Stimulated activated CD8-positive, alpha-beta memory T cell treated with anti-CD3 and anti-CD28 coated beads, Interleukin-12 subunit alpha, Interleukin-12 subunit beta, amount 100 ng/mL, for 1 hour (primary cell): ENCODE measurements at regions not wholly inside any gene's neighbourhood (a gene's known extent, or its start where the extent isn't known, plus 50 kb on each side); places are given as distances from the start of the nearest gene placed in this dataset.

Experiments
- DNase-seq: peaks from one replicate; pipeline ENCODE4 v3.0.0-alpha.2; 2020; ENCODE audit warnings: low read depth

- no peak for DNase-seq
Measured at GRCh38 chr1:10897981-10898728, 101.7 kb upstream of the CASZ1 start.

DNA sequence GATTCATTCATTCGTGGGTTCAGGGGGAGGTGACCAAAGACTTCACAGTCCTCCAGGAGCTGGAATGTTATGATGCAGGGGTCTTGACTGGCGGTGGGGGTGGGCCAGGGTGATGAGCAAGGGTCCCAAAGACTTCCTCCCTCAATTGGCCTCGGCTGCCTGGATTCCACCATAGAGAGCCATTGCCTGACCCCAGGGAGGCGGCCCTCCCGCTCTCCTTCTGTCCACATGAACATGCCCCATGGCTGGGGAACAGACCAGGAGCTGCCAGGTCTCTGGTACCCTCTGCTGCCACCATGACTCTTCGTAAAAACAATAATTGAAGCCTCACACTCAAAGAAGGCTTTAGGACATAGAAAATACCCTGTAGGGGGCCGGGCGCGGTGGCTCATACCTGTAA lies 102.5 kb upstream of the CASZ1 start:
- DNase-seq = no peak

DNA sequence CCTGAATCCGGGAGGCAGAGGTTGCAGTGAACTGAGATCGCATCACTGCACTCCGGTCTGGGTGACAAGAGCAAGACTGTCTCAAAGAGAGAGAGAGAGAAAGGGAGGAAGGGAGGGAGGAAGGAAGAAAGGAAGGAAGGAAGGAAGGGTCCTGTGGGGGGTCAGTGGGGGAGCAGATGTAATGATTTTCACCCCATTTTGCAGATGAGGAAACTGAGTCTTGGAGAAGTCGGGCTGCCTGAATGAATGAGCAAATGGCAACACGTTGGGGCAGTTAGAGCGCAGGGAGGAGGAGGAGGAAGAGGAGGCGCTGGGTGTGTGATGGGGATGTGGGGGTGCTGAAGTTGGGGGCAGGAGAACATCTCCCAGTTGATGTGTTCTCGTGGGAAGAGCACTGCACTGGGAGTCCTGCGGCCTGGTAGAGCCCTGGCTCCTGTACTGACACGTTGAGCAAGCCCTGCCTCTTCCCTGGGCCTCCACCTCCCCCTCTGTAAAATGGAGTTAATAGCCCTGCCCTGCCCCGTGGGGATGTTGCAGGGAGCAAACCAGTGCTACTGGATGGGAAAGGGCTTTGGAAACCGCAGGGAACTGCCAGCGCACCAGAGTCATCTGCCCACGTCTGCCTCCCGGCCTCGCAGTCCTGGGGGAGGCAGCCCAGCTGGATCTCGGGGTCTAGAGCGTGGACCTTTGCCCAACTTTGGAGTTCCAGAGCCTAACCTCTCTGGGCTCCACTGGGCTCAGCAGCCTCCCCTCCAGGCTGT lies 103.2 kb upstream of the CASZ1 start:
- no peak for DNase-seq

DNA sequence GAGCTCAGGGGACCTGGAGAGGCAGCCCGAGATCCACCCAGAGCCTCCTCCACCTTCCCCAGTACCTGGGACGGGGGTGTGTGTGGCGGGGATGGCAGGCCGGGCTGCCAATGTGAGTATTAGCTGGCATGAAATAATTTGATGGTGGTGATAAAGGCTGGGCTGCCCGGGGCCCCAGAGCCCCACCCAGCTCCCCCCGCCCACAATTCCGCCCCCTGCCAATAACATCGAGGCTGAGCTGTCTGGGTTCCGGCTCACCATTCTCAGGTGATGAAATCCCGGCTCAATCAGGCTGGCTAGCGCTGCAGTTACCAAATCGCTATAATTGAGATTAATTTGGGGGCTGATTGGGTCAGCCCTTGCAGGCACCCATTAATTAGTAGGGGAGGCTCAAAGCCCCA lies 103.8 kb upstream of the CASZ1 start:
- DNase-seq = no peak

- no peak for DNase-seq
Measured at GRCh38 chr1:10900691-10901090, 104.2 kb upstream of the CASZ1 start.

- DNase-seq = no peak
Measured at GRCh38 chr1:10901091-10901890, 104.8 kb upstream of the CASZ1 start.

- no peak for DNase-seq
Measured at GRCh38 chr1:10901891-10902805, 105.7 kb upstream of the CASZ1 start.

GRCh38 chr1:10903421-10903820 lies 107.0 kb upstream of the CASZ1 start:
- no peak for DNase-seq

DNA sequence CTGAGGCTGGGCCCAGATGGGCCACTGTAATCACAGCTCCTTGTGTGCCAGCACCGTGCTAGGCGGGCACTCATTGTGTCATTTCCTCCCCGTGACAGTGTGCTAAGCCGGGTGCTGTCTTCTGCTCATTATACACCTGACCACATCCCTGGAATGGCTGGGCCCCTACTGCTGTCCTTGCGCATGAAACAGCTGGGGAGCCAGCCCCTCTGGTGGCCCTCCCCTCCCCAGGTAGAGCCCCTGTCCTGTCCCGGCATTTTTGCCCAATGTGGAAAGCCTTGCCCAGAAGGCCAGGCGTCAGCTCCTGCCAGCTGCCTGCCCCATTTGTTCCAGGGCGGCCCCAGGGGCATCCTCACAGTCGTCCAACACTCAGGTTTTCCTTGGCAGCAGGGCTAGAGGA lies 107.4 kb upstream of the CASZ1 start:
- no peak for DNase-seq

DNA sequence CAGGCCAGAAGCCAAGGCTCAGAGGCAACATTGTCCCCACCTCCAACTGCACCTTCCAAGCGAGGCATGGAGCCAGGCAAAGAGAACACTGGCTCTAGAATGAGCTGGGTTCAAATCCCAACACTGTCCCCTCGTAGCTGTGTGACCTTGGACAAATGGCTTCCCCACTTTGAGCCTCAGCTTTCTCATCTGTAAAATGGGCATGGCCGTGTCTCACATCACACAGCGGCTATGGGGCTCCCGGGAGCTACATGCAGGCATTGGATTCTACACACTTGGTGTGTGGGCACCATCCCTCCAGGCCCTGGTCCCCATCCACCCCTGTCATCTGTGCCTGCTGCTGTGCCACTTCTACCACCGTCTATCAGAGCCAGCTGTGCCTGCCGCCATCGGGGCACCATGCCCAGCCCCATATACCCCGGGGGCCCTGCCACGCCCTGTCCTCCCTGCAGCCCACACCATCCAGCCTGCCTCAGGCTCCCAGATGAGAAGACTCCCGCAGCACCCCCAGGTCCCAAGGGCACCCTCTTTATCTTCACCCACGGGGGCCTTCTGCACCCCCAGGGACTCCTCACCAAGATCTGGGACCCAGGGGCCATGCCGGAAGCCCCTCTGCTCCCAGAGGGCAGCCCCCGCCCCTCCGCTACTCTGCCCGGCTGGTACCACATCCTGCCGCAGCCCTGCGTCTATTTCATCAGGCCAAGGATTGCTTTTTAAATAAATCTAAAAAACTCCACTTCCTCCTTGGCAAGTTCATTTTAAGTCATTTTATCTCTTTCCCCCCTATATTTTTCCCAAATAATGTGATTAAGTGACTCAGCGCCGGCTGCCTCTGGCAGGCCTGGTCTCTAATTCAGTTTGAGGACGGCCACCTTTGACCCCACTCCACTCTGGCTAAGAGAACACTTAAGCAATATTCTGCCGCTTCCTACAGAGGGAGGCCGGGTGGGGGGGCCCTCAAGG lies 107.8 kb upstream of the TARDBP start:
- no peak for DNase-seq

- no peak for DNase-seq
Measured at GRCh38 chr1:10905841-10906655, 106.4 kb upstream of the TARDBP start.

- no peak for DNase-seq
Measured at GRCh38 chr1:10906866-10907519, 105.5 kb upstream of the TARDBP start.

GRCh38 chr1:10908266-10908665 lies 104.2 kb upstream of the TARDBP start:
- no peak for DNase-seq

- DNase-seq = peak; percentile 66
Measured at GRCh38 chr1:10909697-10910680, 102.5 kb upstream of the TARDBP start.

- DNase-seq = no peak
Measured at GRCh38 chr1:10910681-10911489, 101.6 kb upstream of the TARDBP start.

DNA sequence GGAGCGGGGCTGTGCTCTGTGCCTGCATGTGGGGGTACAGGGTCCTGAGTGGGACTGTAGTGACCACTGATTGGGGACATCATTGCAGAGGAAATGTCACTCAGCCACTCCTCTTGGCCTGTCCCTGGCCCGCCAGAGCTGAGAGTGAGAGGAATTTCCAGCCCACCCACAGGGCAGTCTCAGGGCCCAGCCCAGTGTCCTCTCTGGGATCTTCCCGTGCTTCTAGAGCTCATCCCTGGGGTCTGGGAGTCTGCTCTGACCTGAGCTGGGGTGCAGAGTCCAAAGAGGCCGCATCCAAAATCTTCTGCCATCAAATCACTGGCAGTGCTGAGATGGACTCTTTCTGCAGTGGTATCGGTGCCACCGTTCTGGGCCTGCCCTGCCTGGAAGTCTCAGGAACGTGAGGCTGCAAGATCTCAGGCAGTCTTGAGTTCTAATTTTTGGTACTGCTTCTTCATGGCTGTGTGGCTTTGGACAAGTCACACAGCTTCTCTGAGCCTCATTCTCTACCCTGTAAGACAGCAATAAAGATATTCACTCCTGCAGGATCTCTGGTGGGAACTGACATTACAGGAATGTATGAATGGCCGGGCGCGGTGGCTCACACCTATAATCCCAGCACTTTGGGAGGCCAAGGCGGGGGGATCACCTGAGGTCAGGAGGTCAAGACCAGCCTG lies 100.8 kb upstream of the TARDBP start:
- DNase-seq = no peak
